Frontal cortex (tissue), 3 donors: ENCODE measurements at regions not wholly inside any gene's neighbourhood (a gene's known extent, or its start where the extent isn't known, plus 50 kb on each side); places are given as distances from the start of the nearest gene placed in this dataset.
"Not testable (repeated sequence)": the region's sequence is repeated elsewhere in the genome, so short reads cannot be mapped to it uniquely, and the experiment has no call there.

Source experiments
- DNase-seq, 2 donors: peaks; one replicate each; pipeline ENCODE4 v3.0.0; 2012; ENCODE audit warnings: low spot score in 2 of 2
- FAIRE-seq: peaks from 2 replicates; lab custom pipeline; 2012; peaks lifted over from hg19 to GRCh38; lab: Jason Lieb, UNC
- donor health status: control.
- donor health status: control.
- donor health status: control.

DNA sequence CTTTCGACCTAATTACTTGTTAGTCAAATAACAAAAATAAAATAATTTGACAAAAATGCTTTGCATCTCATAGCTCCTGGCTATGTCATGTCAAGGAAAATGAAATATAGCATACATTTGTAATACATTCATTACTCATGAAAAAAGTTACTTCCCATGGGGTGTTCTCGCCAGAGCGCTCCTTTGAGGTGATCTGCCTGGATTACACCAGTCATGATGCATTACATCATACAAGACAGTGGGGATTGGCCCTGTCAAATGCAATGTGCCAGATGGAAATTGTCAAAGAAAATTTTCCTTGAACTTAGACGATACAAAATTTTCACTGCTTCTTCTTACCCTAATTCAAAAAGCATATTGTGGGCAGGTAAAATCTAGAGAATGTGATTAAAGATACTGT, 215.6 kb upstream of the B3GALT2 start:
- FAIRE-seq (no peak), DNase-seq (no peak)

DNA sequence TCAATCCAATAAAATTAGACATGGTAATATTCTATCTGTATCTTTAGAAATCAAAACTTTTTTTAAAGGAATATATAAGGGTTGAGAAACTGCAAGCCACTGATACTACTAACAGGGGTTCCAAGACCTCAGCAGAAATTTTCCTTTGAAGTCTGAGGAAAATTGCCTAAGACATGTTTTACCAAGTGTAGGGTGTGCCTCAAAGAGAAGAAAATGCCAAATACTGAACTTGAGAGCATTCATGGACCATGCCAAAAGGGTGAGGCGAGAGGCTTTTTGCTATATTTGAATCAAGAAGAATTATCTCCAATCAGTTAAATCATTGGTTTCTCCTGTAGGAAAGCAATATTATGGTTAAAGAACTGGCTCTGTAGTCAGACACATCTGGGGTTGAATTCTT, 207.9 kb upstream of the B3GALT2 start:
- no peak for DNase-seq
- FAIRE-seq: no peak

DNA sequence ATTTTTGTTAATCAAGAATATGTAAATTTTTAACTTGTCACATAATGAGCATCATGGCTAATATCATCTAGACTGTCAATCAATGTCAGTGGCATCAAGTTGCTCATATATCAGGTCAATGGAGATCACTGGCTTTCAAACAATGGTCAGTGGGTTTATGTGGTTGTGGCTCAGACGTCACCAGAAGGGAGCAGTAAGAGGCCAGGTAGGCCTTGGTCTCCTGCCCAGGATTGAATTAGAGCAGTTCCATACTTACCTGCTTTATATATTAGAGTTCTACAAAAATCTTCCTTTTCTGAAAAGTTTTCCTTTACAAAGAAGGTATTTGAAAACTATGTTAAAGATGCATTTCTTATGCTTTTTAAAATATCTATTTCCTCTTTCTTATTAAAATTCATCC, 206.3 kb upstream of the B3GALT2 start:
- FAIRE-seq (no peak), DNase-seq (no peak)

DNA sequence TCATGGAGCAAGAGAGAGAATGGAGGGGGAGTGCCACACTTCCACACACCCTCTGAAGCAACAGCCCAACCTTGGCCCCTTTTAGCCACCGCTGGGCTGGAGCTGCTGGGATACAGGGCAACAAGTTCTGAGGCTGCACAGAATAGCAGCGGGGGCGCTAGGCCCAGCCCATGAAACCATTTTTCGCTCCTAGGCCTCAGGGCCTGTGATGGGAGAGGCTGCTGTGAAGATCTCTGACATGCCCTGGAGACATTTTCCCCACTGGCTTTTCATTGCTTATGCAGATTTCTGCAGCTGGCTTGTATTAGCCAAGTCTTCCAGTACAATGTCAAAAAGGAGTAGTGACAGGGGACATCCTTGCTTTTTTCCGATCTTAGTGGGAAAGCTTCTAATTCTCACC, 202.3 kb upstream of the B3GALT2 start:
- DNase-seq (no peak), FAIRE-seq (no peak)

DNA sequence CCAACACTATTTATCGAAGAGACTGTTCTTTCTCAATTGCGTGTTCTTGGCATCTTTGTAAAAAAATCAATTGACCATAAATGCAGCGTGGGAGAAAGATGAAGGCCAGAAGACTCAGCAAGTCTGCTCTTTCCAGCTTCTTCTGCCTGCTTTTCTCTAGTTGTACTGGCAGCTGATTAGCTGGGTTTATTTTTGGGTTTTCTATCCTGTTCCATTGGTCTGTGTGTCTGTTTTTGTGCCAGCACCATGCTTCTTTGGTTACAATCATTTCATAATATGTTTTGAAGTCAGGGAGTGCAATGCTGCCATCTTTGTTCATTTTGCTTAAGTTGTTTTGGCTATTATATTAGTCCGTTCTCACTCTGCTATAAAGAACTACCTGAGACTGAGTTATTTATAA, 201.8 kb upstream of the B3GALT2 start:
- DNase-seq (no peak), FAIRE-seq (no peak)

DNA sequence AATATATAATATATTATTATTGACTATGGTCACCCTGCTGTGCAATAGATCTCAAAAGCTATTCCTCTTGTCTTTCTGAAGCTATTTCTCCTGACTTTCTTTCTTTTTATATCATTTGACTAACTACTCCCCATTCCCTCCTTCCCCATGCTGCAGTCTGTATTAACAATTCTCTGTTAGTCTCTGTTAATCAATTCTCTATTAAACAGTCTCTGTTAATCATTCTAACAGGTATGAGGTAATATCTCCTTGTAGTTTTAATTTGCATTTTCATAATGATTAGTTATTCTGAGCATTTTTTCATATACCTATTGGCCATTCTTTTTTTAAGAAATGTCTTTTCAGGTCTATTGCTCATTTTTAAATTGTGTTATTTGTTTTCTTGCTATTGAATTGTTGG, 201.0 kb upstream of the B3GALT2 start:
- FAIRE-seq: no peak
- no peak for DNase-seq

DNA sequence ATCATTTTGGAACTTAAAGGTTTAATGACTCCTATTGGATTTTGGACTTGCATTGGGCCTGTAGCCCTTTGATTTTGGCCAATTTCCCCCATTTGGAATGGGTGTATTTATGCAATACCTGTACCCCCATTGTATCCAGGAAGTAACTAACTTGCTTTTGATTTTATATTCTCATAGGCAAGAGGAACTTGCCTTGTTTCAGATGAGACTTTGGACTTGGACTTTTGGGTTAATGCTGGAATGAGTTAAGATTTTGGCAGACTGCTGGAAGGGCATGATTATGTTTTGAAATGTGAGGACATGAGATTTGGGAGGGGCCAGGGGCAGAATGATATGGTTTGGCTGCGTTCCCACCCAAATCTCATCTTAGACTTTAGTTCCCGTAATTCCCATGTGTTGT, 192.0 kb upstream of the B3GALT2 start:
- not testable (repeated sequence) for DNase-seq, FAIRE-seq

DNA sequence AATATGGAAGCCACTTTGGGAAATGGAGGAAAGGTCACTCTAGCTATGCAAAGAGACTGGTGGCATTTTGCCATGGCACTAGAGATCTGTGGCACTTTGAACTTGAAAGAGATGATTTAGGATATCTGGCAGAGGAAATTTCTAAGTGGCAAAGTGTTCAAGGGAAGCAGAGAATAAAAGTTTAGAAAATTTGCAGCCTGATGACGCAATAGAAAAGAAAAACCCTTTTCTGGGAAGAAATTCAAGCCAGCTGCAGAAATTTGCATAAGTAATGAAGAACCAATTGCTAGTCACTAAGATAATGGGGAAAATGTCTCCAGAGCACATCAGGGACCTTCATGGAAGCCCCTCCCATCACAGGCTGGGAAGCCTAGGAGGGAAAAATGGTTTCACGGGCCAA, 191.1 kb upstream of the B3GALT2 start:
- no peak for DNase-seq
- FAIRE-seq: no peak

DNA sequence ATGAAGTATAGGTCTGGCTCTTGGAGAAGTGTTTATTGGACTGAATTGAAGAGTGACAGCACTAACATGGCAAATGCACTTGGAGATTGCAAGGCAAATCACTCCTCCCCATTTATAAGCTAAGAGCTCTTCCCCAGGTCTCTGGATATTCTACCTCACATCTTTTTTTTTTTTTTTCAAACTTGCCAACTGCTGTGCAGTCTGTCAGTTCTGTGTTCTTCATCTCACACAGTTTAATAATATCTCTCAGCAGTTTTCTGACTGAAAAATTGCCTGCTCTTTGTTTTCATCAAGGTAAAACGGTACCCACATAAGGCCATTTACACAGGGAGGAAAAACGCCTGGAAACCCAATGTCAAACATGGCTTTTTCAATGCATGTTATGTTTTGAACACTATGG, 186.1 kb upstream of the B3GALT2 start:
- FAIRE-seq (no peak), DNase-seq (no peak)

DNA sequence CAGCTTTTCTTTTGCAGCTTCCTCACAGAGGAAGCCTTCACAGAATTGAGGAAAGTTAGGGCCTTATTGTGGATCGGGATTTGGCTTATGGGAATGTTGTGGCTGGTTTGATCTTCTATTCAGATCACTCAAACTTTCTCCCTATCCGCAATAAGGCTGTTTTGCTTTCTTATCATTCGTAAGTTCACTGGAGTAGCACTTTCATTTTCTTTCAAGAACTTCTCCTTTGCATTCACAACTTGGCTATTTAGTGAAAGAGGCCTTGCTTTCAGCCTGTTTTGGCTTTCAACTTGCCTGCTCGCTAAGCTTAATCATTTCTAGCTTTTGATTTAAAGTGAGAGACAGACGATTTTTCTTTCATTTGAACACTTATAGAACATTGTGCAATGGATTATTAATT, 181.9 kb upstream of the B3GALT2 start:
- no peak for FAIRE-seq

DNA sequence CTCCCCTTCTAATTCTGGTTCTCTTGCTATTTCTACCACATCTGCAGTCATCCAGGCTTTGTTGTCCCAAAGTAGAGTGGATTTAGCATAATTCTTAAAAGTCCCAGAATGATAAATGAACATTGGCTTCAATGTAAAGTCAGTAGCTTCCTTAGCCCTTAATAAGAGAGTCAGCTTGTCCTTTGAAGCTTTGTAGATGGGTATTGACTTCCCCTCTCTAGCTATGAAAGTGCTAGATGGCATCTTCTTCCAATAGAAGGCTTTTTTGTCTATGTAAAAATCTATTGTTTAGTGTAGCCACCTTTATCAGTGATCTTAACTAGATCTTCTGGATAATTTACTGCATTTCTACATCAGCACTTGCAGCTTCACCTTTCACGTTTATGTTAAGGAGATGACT, 181.4 kb upstream of the B3GALT2 start:
- DNase-seq (no peak), FAIRE-seq (no peak)

More for the DNA sequence above, 181.9 kb upstream of the B3GALT2 start:
- DNase-seq: no peak

DNA sequence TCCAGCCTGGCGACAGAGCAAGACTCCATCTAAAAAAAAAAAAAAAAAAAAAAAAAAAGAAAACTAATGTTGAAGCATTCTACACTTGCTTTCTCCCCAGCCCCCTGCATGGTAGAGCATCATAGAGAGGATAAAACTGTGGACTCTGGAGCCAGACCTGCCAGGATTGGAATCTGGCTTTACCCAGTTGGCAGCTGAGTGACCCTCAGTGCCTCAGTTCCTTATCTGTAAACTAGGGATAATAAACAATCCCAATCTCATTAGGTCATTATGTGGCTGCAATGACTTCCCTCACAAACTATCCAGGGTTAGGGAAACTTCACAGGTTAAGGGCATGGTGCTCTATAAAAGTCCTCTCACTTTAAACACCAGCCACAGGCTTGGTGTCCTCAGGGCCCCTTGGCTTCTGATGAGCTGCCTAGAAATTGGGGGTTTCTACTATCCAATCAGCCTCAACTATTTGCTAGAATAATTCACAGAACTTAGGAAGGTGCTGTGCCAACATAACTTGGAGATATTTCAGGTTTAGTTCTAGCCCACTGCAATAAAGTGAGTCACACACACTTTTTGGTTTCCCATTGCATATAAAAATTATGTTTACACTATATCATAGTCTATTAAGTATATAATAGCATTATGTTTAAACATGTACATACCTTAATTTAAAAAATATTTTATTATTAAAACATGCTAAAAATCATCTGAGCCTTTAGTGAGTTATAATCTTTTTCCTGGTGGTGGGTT, 180.5 kb upstream of the B3GALT2 start:
- FAIRE-seq (no peak), DNase-seq (no peak)

DNA sequence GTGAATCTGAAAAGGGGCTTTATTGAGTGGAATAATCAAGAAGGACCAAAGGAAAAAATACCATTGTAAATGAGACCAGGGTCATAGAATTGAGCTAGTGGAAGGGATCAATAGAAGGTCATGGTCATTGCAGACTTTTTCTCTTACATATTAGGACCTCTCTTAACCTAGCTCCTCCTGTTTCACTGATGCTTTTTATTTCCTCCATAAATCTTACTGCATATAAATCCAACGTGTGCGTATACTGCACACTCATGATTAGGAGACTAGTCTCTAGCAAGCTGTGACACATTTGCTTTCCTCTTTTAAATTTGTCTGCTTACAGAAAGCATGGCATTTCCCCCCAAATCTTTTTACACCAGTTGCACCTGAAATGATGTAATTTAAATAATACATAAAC, 179.6 kb upstream of the B3GALT2 start:
- FAIRE-seq: no peak
- no peak for DNase-seq

DNA sequence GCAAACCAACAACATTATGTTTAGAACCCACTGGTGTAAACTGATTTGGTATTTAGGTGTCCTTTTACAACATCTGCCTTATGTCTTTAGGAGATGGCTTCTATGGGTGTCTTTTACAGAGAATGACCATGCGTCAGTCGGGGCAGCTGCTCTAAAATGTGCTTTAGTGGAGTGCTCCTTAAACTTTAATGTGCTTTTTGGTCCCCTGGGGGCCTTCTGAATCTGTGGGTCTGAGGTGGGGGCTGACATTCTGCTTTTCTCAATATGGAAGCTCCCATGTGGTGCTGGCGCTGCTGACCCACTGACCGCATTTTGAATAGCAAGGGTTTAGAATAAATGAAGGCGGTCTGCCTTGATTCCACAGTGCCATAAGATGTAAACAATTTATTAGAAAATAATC, 173.2 kb upstream of the B3GALT2 start:
- FAIRE-seq (no peak), DNase-seq (no peak)

DNA sequence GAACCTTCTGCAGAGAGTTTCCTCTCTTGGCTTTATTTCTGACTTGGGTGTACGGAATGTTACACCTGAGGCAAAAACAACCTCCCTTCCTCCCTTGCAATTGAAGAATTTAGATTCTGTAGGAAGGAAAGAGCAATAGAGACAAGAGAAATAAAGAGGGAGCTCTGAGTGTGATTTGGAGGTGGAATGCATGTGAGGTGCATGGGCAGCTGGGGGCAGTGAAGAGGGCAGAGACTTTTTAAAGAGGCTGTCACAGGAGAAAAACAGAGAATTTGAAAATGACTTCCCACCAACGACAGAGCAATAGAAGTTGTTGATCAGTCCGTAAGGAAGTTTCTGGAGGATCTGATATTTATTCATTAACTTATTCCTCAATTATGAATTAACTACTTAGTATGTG, 172.0 kb upstream of the B3GALT2 start:
- FAIRE-seq (no peak), DNase-seq (no peak)

DNA sequence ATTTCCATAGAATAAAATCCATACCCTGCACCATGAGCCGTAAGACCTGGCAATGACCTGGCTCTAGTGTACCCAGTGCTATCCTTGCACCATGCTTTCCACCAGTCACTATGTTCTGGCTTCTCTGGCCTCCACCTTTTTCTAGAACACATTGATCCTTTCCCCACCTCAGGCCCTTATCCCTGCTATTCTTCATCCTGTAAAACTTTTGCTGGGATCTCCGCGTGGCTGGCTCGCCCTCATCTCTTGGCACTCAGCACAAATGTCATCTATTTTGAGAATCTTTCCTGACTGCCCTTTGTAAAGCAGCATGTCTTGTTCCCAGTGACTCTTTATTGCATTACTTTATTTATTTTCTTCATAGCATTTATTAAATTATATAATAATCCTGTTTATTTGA, 169.8 kb upstream of the B3GALT2 start:
- DNase-seq: no peak
- FAIRE-seq: no peak

DNA sequence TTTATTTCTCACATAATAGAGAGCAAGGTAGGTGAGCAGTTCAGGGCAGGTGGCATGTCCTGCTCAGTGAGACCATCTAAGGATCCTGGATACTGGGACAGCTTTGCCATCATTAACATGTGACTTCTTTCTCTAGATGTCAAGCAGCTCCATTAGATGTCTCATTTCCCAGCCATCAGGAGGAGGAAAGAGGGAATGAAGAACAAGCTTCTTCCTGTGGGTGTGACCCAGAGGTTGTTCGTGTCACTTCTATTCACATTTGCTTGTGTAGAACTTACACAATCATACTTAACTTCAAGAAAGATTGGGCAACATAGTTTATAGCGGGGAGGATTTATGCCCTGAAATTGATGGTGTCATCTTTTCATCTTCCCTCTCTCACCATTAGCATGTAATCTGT, 169.2 kb upstream of the B3GALT2 start:
- no peak for DNase-seq
- FAIRE-seq: no peak

DNA sequence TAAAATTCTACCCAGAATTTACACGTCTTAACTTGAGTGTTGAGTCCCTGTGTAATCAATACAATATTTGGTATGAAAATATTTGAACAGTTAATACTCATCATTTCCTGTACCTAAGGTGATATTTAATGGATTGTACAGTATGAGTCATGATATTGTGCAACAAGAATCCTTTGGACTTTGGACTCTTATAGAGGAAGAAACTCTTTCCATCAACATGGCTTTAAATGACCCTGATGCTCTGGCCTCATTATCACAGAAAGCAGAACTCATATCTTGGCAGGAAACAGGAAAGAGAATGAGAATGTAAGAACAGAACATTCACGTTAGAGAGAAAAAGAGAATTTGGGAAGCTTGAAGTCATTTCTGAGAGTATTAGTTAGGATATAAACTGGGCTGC, 168.8 kb upstream of the B3GALT2 start:
- FAIRE-seq (no peak), DNase-seq (no peak)

DNA sequence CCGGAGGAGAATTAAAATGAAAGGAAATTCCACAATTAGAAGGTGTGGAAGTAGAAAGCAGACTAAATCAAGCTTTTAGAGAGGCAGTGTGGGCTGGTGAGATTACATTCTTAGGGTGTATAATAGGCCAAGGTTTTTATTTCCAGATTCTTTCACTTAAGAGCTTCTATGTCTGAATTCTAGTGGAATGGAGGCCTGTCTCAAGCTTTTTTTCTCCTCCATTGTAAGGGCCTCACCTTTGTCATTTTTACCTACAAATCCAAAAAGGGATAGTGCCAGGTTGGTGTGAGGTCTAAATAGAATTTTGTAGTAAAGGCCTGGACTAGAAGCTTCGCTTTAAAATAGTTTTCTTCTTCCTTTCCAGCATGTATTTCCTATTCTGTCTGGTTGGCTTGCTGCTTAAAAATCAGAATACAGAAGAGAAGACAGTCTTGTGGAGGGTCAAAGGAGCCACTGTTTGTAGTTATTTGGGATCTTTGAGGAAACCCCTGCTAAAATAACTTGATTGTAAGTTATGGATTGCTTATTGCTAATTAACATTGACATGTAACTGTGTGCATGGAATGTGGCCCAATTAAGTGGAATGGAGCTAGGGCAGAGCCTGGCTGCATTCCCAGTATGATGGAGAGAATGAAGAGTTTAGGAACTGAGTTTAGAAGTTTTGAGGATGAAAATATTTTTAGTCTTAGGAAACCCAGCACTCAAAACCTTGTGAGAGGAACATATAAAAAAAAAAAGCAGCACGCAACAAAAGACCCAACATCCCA, 162.5 kb upstream of the B3GALT2 start:
- FAIRE-seq (no peak), DNase-seq (no peak)

DNA sequence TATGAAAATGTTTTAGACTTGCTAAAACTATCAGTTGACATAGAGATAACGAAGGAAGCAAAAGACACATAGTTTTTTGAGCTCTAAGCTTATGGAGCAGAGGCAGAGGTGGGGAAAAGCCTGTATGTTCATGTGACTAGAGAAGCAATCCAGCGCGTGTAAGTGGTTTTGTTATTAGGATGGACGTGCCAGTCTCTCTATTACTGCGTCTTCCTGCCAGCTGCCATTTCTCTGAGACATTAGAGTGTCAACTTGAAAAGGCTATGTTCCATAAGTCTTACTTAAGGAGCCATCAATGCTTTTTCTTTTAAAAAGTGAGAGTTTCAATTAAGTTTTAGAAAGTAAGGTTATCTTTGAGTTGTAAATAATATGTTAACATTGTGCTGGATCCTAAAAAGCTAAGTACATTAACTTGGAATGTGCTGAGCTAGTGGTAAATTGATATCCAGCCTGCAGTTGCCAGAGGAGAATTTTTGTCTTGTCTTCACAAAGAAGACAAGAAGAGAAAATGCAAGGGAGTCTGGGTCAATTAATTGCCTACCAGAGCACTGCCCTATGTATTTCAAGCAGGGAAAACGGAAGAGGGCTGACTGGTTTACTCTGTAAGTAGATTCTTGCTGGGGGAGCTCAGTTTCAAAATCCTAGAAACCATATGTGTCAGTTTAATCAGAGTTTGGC, 161.8 kb upstream of the B3GALT2 start:
- FAIRE-seq (no peak), DNase-seq (no peak)

DNA sequence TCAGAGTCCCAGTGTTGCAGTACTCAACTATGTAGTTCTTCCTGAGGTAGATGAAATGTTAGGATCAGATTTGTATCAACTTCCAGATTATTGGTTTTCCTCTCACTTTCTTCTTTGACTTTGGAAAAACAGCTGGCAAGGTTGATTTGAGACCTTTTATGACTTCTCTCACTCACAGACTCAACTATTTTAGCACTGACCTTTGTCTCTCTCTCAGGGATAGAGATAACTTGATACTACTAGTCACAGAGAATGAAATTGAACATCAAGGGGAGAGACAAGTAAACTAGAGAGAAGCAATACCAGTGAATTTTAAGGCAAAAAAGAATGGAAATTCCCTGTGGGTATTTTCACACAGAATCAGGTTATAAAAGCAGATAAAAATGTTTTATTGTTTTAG, 159.7 kb upstream of the B3GALT2 start:
- DNase-seq: no peak
- FAIRE-seq: no peak
